ENCODE measurements at regions not wholly inside any gene's neighbourhood (a gene's known extent, or its start where the extent isn't known, plus 50 kb on each side); places are given as distances from the start of the nearest gene placed in this dataset.

- DNase-seq (ENCODE audit: low spot score) (no peak), ATAC-seq (no peak), FAIRE-seq (no peak)
- no peak overlapping the region for H3K4me2 ChIP-seq (ENCODE audit: low read depth, low read length)
- H3K4me1 ChIP-seq (ENCODE audit: insufficient read depth, low read length) = no peaks in the 10 kb centered on the region
- in situ Hi-C loops (cut with HindIII; ENCODE audit: extremely low pct_ligation_motif_present, low pct_unique_long_range_greater_than_20kb) = no loop called here
- WGBS (ENCODE audit: low lambda C conversion rate) = 55% methylated on average over 9 of the region's 9 CpGs
- no peaks in the 10 kb centered on the region for H3K36me3 ChIP-seq (replicated peaks in 1 of 2; ENCODE audit: control insufficient read depth in 1 of 2, insufficient read depth in 2 of 2, low read length in 2 of 2)
- no peak overlapping the region for H3K9ac ChIP-seq (ENCODE audit: insufficient read depth, low read depth, low read length)
- H4K20me1 ChIP-seq (ENCODE audit: insufficient read depth, low read length) = no peaks in the 10 kb centered on the region
- no peaks in the 10 kb centered on the region for H3K9me3 ChIP-seq (ENCODE audit: low read length)
- H2AFZ ChIP-seq (ENCODE audit: low read length) = no peak overlapping the region
- H3K27ac ChIP-seq (ENCODE audit: extremely low read length, insufficient read depth, low read length) = no peak overlapping the region
- BruUV-seq (replicated peaks) = no TSS peak
- no peak for TF ChIP-seq KMT2A (CRISPR knock-in tag; IDR thresholded peaks at IDR 0.05)
- TF ChIP-seq PRDM15 (CRISPR knock-in tag; IDR thresholded peaks at IDR 0.05) = no peak
- TF ChIP-seq PLSCR1 (CRISPR knock-in tag; IDR thresholded peaks at IDR 0.05; ENCODE audit: borderline replicate concordance) = no peak
- TF ChIP-seq MLX (CRISPR knock-in tag; IDR thresholded peaks at IDR 0.05) = no peak
- TF ChIP-seq FOXP1 (IDR thresholded peaks at IDR 0.05) = no peak
- TF ChIP-seq FOXP1 (CRISPR knock-in tag; IDR thresholded peaks at IDR 0.05) = no peak
- H3K4me3 ChIP-seq (replicated peaks in 1 of 3; ENCODE audit: insufficient read depth in 1 of 3, low read depth in 2 of 3, low read length in 3 of 3) = no peak overlapping the region
- H3K27me3 ChIP-seq (ENCODE audit: control insufficient read depth in 1 of 2, insufficient read depth in 2 of 2, low read length in 2 of 2) = no peaks in the 10 kb centered on the region
- ChIA-PET CTCF (ENCODE audit: low intra/inter-chr PET ratio, low total read pairs) (no interaction called here), POLR2A (no interaction called here)
- H3K79me2 ChIP-seq (ENCODE audit: insufficient read depth, low read length) = no peaks in the 10 kb centered on the region
- intact Hi-C loops (cut with micrococcal nuclease; ENCODE audit: unreplicated experiment) = no loop called here
Measured at GRCh38 chr1:221239792-221240191, 360.5 kb downstream of the HLX start.

Data from HepG2 (cell line).